ENCODE measurements at regions not wholly inside any gene's neighbourhood (a gene's known extent, or its start where the extent isn't known, plus 50 kb on each side); places are given as distances from the start of the nearest gene placed in this dataset.

- TF ChIP-seq CSRNP3 (CRISPR knock-in tag; IDR thresholded peaks at IDR 0.05) (no peak), TCF4 (CRISPR knock-in tag; IDR thresholded peaks at IDR 0.05; ENCODE audit: borderline replicate concordance) (no peak), CSDC2 (CRISPR knock-in tag; IDR thresholded peaks at IDR 0.05) (no peak), ZFP30 (CRISPR knock-in tag; IDR thresholded peaks at IDR 0.05) (no peak), OSR1 (CRISPR knock-in tag; IDR thresholded peaks at IDR 0.05) (no peak), PPARA (CRISPR knock-in tag; IDR thresholded peaks at IDR 0.05; ENCODE audit: borderline replicate concordance) (no peak)
Measured at GRCh38 chr1:185492089-185492825, 175.2 kb upstream of the IVNS1ABP start (continued).

- TF ChIP-seq GLIS3 (CRISPR knock-in tag; IDR thresholded peaks at IDR 0.05), result no peak
- TF ChIP-seq ZC3H10 (CRISPR knock-in tag; IDR thresholded peaks at IDR 0.05), result no peak
- no peak for TF ChIP-seq CSDC2 (CRISPR knock-in tag; IDR thresholded peaks at IDR 0.05)
- TF ChIP-seq PPARA (CRISPR knock-in tag; IDR thresholded peaks at IDR 0.05; ENCODE audit: borderline replicate concordance), result no peak
- no peak for TF ChIP-seq ZNF565 (CRISPR knock-in tag; conservative IDR thresholded peaks at IDR 0.05; ENCODE audit: low read depth)
- no peak for TF ChIP-seq TOX (CRISPR knock-in tag; IDR thresholded peaks at IDR 0.05; ENCODE audit: borderline replicate concordance)
- TF ChIP-seq BACH2 (CRISPR knock-in tag; IDR thresholded peaks at IDR 0.05; ENCODE audit: borderline replicate concordance), result no peak
- no peak for TF ChIP-seq ARNTL (CRISPR knock-in tag; IDR thresholded peaks at IDR 0.05; ENCODE audit: borderline replicate concordance, low read depth)
- no peak for TF ChIP-seq TCF4 (CRISPR knock-in tag; IDR thresholded peaks at IDR 0.05; ENCODE audit: borderline replicate concordance)
- TF ChIP-seq CSRNP3 (CRISPR knock-in tag; IDR thresholded peaks at IDR 0.05), result no peak
- TF ChIP-seq ZFP3 (CRISPR knock-in tag; IDR thresholded peaks at IDR 0.05), result no peak
- TF ChIP-seq ZNF70 (CRISPR knock-in tag; IDR thresholded peaks at IDR 0.05), result no peak
- TF ChIP-seq, protein P1, sequence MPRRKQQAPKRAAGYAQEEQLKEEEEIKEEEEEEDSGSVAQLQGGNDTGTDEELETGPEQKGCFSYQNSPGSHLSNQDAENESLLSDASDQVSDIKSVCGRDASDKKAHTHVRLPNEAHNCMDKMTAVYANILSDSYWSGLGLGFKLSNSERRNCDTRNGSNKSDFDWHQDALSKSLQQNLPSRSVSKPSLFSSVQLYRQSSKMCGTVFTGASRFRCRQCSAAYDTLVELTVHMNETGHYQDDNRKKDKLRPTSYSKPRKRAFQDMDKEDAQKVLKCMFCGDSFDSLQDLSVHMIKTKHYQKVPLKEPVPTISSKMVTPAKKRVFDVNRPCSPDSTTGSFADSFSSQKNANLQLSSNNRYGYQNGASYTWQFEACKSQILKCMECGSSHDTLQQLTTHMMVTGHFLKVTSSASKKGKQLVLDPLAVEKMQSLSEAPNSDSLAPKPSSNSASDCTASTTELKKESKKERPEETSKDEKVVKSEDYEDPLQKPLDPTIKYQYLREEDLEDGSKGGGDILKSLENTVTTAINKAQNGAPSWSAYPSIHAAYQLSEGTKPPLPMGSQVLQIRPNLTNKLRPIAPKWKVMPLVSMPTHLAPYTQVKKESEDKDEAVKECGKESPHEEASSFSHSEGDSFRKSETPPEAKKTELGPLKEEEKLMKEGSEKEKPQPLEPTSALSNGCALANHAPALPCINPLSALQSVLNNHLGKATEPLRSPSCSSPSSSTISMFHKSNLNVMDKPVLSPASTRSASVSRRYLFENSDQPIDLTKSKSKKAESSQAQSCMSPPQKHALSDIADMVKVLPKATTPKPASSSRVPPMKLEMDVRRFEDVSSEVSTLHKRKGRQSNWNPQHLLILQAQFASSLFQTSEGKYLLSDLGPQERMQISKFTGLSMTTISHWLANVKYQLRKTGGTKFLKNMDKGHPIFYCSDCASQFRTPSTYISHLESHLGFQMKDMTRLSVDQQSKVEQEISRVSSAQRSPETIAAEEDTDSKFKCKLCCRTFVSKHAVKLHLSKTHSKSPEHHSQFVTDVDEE (CRISPR knock-in tag; IDR thresholded peaks at IDR 0.05), result no peak
- TF ChIP-seq SNAI2 (CRISPR knock-in tag; IDR thresholded peaks at IDR 0.05), result no peak
- no peak for TF ChIP-seq ESRRG (CRISPR knock-in tag; IDR thresholded peaks at IDR 0.05)
- TF ChIP-seq RARB (CRISPR knock-in tag; IDR thresholded peaks at IDR 0.05), result no peak
- no peak for ATAC-seq
Measured at GRCh38 chr1:185491604-185492003, 174.6 kb upstream of the IVNS1ABP start.

GRCh38 chr1:185490924-185491323, 173.9 kb upstream of the IVNS1ABP start:
- ATAC-seq, result no peak
- TF ChIP-seq ESRRG (CRISPR knock-in tag; IDR thresholded peaks at IDR 0.05) (no peak), ZFP3 (CRISPR knock-in tag; IDR thresholded peaks at IDR 0.05) (no peak)
- TF ChIP-seq, protein P1 (CRISPR knock-in tag; IDR thresholded peaks at IDR 0.05), result no peak

DNA sequence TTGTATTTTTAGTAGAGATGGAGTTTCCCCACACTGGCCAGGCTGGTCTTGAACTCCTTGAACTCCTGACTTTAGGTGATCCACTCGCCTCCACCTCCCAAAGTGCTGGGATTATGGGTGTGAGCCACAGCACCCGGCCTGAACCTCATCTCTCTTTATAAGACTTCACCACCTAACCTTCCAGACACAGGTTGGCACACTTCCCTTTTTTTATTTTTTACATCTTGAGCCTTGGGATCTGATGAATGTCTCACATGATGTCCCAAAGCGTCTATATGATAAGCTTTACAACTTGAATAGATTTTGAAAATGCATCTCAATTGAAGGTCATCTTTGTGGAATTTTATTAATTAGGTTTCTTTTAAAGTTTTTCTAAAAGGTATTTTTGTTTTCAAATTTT, 172.4 kb upstream of the IVNS1ABP start:
- no peak for ATAC-seq
- TF ChIP-seq CSDC2 (CRISPR knock-in tag; IDR thresholded peaks at IDR 0.05), result no peak
- TF ChIP-seq ARNTL (CRISPR knock-in tag; IDR thresholded peaks at IDR 0.05; ENCODE audit: borderline replicate concordance, low read depth), result no peak
- no peak for TF ChIP-seq RARB (CRISPR knock-in tag; IDR thresholded peaks at IDR 0.05)
- TF ChIP-seq ZNF70 (CRISPR knock-in tag; IDR thresholded peaks at IDR 0.05), result no peak
- TF ChIP-seq CSRNP3 (CRISPR knock-in tag; IDR thresholded peaks at IDR 0.05), result no peak
- TF ChIP-seq, protein P2, sequence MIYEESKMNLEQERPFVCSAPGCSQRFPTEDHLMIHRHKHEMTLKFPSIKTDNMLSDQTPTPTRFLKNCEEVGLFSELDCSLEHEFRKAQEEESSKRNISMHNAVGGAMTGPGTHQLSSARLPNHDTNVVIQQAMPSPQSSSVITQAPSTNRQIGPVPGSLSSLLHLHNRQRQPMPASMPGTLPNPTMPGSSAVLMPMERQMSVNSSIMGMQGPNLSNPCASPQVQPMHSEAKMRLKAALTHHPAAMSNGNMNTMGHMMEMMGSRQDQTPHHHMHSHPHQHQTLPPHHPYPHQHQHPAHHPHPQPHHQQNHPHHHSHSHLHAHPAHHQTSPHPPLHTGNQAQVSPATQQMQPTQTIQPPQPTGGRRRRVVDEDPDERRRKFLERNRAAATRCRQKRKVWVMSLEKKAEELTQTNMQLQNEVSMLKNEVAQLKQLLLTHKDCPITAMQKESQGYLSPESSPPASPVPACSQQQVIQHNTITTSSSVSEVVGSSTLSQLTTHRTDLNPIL (CRISPR knock-in tag; IDR thresholded peaks at IDR 0.05; ENCODE audit: low read depth), result no peak
- no peak for TF ChIP-seq BACH2 (CRISPR knock-in tag; IDR thresholded peaks at IDR 0.05; ENCODE audit: borderline replicate concordance)
- no peak for TF ChIP-seq TCF4 (CRISPR knock-in tag; IDR thresholded peaks at IDR 0.05; ENCODE audit: borderline replicate concordance)
- TF ChIP-seq SNAI2 (CRISPR knock-in tag; IDR thresholded peaks at IDR 0.05), result no peak
- no peak for TF ChIP-seq ZNF8 (CRISPR knock-in tag; IDR thresholded peaks at IDR 0.05)

Measured in SK-N-SH treated with all-trans-retinoic acid at 6 μM for 48 hours (cell line).